ENCODE measurements at regions not wholly inside any gene's neighbourhood (a gene's known extent, or its start where the extent isn't known, plus 50 kb on each side); places are given as distances from the start of the nearest gene placed in this dataset.

DNA sequence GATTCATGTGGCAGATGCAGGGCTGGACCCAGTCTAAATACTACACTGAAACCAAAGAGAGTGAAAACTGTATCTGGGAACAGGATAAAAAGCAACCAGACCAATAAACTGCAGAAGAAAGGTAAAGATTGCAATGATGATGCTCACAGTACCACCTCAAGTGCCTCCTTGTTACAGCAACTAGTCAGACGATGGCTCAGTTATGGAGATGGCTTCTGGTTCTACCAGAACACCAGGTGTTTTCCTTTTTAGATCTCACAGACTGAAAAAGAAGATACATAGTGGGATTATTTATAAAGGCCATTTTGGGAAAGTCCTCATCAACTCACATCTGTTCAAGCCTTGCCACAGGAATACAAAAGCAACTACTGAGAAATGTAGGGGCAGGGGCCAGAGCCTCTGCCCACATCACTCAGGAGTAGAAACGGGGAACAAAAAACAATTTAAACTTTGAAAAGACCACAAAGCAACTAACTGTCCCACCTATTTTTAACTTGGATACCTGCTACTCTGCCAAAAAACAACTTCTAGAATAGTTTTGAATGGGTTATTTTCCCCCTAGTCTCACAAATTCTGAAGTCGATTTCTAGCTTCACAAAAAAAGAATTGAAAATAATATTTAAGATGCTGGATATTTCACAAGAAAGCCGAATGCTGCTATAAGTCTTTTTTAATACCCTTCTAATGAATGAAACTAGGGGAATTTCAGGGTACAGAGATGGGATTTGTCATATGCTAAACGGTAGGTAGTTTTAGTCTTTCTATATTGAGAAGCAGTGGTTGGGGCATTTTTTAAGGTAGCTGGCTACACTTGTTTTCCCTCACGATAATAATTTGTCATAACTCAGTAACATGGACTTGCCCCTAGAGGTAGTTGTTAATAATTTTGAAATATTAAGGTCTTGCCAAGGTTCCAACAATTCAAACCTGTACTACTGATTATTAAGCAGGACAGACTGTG, 197.2 kb upstream of the TMPO start:
- Mint-ChIP-seq H3K27ac (no peak overlapping the region), H3K4me3 (no peak overlapping the region), H3K9me3 (peaks cover 11% of the 10 kb centered on the region)

DNA sequence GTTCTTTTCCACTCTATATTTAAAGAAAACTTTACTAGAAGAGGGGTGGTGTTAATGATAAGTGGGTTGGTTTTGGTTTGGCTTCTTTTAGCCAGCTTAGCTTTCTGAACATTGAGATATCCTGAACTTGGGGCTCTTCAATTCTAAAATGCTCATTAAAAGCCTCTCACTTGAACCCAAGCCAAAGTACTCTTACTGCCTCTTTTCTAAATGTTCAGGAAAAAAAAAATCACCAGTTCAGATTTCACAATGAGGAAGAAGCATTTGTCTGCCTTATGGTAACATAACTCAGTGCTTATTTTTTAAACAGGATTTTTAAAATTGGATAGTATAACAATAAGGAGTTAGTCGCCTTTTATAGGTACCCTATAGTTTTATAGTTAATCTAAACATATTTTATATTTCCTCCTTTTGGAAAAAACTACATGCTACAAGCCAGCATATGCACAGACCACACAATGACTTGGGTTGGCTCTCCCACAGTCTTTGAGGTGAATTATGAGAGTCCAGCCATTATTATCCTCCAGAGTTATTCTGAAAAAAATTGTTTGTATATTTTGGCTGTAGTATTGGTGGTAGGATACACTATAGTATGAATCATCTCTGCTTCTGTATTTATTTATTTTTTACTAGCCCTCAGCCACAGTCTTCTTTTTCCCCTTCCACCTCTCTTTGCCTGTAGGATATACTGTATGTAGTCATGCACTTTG, 195.5 kb upstream of the TMPO start:
- Mint-ChIP-seq H3K36me3 (no peaks in the 10 kb centered on the region), H3K27me3 (peaks cover 8% of the 10 kb centered on the region), H3K27ac (no peak overlapping the region), H3K9me3 (peaks cover 10% of the 10 kb centered on the region), H3K4me3 (no peak overlapping the region), H3K4me1 (no peaks in the 10 kb centered on the region)
- ATAC-seq = no peak

More for the DNA sequence above, 197.2 kb upstream of the TMPO start:
- Mint-ChIP-seq H3K36me3 (no peaks in the 10 kb centered on the region), H3K4me1 (no peaks in the 10 kb centered on the region), H3K27me3 (no peaks in the 10 kb centered on the region)
- ATAC-seq = peak; percentile 41

DNA sequence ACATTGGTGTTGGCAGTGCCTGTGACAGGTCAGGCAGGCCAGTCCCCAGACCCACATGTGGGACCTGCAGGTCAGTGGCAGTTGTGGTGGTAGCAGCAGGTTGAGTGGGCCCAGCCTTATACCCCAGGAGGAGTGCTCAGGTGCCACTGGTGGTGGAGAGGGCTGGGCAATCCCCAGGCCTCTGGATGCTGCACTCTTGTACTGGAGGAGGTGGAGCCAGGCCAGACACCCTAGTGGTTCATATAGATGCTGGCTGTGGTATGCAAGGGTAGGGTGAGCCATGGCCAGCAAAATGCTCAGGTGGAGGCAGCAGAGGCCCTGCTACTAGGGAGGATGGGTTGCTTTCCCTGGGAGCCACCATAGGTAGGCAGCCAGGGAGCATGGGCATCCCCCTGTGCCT, 190.4 kb upstream of the TMPO start:
- Mint-ChIP-seq H3K4me3 (no peak overlapping the region), H3K36me3 (no peaks in the 10 kb centered on the region), H3K27me3 (peaks cover 8% of the 10 kb centered on the region), H3K4me1 (no peaks in the 10 kb centered on the region), H3K9me3 (peaks cover 6% of the 10 kb centered on the region), H3K27ac (no peak overlapping the region)
- peak; percentile 40 for ATAC-seq

DNA sequence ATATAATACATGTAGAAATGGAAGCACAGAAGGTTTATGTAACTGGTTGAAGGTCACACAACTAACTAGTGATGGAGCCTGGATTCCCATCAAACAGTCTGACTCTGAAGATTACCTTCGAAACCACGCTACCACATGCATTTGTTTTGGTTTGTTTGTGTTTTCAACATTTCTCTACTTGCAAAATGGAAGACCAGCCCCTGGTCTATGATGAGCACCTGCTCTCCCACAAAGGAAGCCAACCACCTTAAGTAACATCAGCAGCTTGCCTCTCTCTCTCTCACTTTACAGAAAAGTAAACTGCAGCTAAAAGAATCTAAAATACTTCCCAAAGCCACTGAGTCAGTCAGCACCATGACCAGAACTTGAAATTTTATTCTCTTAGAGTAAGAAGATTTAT, 186.9 kb upstream of the TMPO start:
- no peak for ATAC-seq

DNA sequence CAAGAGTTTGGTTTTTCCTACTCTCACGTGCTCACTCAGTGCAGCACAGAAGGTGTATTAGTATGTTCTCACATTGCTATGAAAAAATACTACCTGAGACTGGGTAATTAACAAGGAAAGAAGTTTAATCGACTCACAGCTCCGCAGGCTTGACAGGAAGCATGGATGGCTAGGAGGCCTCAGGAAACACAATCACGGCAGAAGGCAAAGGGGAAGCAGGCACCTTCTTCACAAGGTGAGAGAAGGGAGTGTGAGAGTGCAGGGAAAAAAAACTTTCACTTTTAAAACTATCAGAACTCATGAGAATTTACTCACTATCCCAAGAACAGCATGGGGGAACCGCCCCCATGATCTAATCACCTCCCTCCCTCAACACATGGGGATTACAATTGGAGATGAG, 185.8 kb upstream of the TMPO start:
- no peak overlapping the region for H3K4me3 Mint-ChIP-seq

More for the DNA sequence above, 186.9 kb upstream of the TMPO start:
- H3K9me3 Mint-ChIP-seq = peaks cover 3% of the 10 kb centered on the region
- H3K27me3 Mint-ChIP-seq = peaks cover 8% of the 10 kb centered on the region
- no peak overlapping the region for H3K4me3 Mint-ChIP-seq
- no peaks in the 10 kb centered on the region for H3K36me3 Mint-ChIP-seq
- H3K27ac Mint-ChIP-seq = no peak overlapping the region
- no peaks in the 10 kb centered on the region for H3K4me1 Mint-ChIP-seq

DNA sequence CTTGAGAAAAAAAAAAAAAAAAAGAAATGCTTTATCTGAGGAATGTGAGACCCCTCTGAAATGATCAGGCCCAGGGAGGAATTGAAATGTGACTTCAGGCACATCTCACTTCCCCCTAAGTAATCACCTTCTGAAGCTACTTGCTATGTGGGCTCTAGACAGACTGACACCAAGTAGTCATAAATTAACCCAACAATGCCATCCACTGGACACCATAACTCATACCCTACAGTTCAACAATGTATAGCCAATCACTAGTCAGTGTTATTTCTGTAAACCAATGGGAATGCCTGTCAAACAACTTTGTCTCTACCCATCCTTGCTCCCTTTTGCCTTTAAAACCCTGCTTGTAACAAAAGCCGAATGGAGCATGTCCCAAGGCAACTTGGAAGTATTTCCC, 182.7 kb upstream of the TMPO start:
- Mint-ChIP-seq H3K9me3 (no peaks in the 10 kb centered on the region), H3K4me3 (no peak overlapping the region)

More for the DNA sequence above, 185.8 kb upstream of the TMPO start:
- Mint-ChIP-seq H3K9me3 (no peaks in the 10 kb centered on the region), H3K27ac (no peak overlapping the region), H3K4me1 (no peaks in the 10 kb centered on the region), H3K27me3 (no peaks in the 10 kb centered on the region), H3K36me3 (no peaks in the 10 kb centered on the region)
- no peak for ATAC-seq

DNA sequence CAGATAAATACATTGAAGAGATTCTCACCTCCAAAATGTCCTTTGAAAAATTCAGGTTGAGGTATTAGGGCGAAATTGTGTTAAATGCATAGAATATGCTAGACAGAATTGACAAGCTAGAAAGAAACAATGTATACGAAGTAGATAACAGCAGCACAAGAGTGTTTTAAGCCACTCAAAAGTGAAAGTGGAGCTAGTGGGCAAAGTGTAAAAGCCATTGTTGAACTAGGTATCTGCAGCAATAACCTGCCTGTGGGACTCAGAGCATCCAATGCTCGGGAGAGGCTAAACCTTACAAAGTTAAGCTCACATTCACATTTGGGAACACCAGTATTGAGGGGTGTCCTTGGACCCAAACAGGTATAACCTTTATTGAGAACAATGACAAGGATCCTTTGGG, 180.6 kb upstream of the TMPO start:
- no peaks in the 10 kb centered on the region for H3K4me1 Mint-ChIP-seq
- H3K36me3 Mint-ChIP-seq = no peaks in the 10 kb centered on the region
- H3K9me3 Mint-ChIP-seq = no peaks in the 10 kb centered on the region
- no peak overlapping the region for H3K4me3 Mint-ChIP-seq
- no peak for ATAC-seq
- peaks cover 8% of the 10 kb centered on the region for H3K27me3 Mint-ChIP-seq
- H3K27ac Mint-ChIP-seq = no peak overlapping the region

More for the DNA sequence above, 182.7 kb upstream of the TMPO start:
- Mint-ChIP-seq H3K4me1 (no peaks in the 10 kb centered on the region), H3K27ac (no peak overlapping the region), H3K27me3 (peaks cover 8% of the 10 kb centered on the region), H3K36me3 (no peaks in the 10 kb centered on the region)
- ATAC-seq = no peak

DNA sequence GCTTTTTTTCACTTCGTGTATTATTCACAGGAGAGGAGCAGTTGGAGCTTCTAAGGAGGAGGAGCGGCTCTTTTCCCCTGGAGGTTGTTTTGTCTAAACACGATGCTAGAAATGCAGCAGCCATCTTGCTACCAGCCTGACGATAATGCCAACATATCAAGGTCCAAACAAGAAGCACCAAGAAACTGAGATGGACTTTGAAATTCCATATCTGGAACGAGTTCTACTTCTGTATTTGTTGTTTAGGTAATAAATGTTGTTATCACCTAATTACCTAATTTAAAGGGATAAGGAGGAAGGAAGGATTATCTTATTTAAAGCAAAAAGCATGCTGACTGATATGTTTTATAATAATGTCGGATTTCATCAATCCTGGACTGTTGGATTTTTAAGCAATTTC, 174.4 kb upstream of the TMPO start:
- Mint-ChIP-seq H3K36me3 (no peaks in the 10 kb centered on the region), H3K4me3 (no peak overlapping the region), H3K27ac (no peak overlapping the region), H3K4me1 (no peaks in the 10 kb centered on the region), H3K9me3 (no peaks in the 10 kb centered on the region), H3K27me3 (peaks cover 8% of the 10 kb centered on the region)
- ATAC-seq = no peak

DNA sequence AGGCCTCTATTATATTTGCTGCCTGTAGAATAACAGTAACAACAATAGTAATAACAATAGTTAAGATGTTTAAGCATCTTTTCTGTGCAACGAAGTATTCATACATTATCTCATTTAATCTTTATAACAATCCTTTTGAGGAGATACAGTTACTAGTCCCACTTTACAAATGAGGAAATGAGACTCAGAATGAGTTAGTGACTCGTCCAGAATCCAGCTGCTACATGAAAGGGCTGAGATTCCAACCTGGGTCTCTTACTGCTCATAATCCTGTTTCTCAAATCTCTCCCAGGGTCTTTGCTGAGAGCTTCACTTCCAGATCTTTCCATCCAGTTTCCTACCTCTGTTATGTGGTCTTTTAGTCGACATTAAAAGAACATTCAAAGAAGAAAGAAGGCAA, 173.7 kb upstream of the TMPO start:
- H3K4me1 Mint-ChIP-seq = no peaks in the 10 kb centered on the region
- no peak overlapping the region for H3K4me3 Mint-ChIP-seq
- no peak overlapping the region for H3K27ac Mint-ChIP-seq
- no peaks in the 10 kb centered on the region for H3K36me3 Mint-ChIP-seq
- no peak for ATAC-seq
- H3K9me3 Mint-ChIP-seq = no peaks in the 10 kb centered on the region
- H3K27me3 Mint-ChIP-seq = peaks cover 5% of the 10 kb centered on the region

DNA sequence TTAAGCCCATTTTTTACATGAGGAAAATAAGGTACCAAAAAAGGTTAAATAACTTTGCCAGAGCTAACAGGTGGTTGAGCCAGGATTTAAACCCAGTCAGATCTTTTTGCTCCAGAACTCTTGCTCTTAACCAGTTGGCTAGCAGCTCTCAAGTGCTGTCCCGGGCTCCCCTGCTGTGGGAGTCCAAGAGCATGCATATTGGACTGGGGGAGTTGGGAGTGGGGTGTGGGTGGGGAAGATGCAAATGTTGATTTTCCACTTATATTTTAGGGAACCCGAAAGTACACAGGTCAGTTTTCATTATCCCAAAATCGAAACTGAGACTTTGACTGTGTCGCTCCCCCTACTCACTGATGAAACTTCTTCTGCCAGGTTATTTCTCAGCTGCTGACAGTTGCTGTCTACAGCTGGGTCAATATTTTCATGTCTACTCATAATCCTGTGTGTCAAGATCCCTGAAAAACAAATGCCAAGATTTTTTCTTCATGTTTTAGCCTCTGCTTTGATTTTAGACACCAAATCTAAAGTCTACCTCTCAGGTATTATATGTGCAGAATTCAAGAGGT, 172.3 kb upstream of the TMPO start:
- H3K27ac Mint-ChIP-seq = no peak overlapping the region
- H3K27me3 Mint-ChIP-seq = no peaks in the 10 kb centered on the region
- ATAC-seq = no peak
- no peaks in the 10 kb centered on the region for H3K9me3 Mint-ChIP-seq
- no peaks in the 10 kb centered on the region for H3K36me3 Mint-ChIP-seq
- H3K4me3 Mint-ChIP-seq = no peak overlapping the region
- H3K4me1 Mint-ChIP-seq = no peaks in the 10 kb centered on the region

DNA sequence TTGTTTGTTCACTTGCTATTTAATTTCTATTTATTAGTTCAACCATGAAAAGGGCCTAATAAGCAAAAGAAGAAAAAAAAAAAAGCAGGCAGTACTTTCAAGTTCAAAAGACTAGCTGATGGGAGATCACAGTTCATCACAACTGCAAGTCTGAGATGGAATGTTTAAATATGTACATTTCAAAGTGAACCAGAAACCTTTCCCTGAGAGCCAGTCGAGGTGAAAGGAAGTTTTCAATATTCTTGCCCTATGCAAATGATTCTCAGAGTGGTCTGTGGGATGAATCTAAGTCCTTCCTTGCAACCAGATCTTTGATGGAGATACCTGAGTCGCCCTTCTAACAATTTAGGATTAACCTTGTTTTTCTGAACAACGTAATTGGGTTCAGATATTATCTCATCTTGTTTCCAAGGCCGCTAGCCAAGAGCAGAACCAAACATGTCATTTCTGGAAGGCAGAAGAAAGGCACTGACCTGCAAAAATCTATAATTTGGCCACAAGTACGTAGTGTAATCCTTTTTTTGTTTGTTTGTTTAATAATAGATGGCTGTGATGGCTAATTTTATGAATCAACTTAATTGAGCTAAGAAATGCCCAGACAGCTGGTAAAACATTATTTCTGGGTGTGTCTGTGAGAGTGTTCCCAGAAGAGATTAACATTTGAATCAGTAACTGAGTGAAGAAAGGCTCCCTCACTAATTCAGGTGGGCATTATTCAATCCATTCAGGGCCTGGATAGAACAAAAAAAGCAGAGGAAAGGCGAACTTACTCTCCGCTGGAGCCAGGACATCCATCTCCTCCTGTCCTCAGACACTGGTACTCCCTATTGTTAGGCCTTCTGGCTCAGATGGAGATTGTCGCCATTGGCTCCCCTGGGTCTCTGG, 171.1 kb upstream of the TMPO start:
- Mint-ChIP-seq H3K27me3 (peaks cover 1% of the 10 kb centered on the region), H3K9me3 (no peaks in the 10 kb centered on the region), H3K27ac (no peak overlapping the region), H3K4me1 (no peaks in the 10 kb centered on the region), H3K4me3 (no peak overlapping the region), H3K36me3 (no peaks in the 10 kb centered on the region)
- no peak for ATAC-seq

DNA sequence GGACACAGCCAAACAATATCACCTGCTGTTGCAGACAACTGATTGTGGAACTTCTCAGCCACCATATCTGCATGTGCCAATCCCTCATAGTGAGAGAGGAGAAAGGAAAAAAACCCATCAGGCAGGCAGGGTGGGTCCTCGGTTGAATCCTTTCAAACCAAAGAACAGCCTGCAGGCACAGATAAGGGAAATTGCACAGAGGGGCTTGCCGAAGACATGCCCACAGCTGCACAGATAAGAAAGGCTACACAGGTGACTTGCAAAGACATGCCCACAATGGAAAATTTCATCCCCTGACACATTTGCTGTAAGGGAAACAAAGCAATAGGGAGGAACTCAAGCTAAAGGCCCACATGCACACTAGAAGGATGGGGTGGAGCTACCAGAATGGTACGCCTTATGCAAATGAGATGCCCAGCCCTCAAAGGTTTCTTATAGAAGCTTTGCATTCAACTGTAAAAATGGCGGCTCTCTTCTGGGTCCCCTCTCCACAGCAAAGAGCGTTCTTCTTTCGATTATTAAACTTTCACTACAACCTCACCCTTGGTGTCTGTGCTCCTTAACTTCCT, 170.0 kb upstream of the TMPO start:
- Mint-ChIP-seq H3K4me1 (no peaks in the 10 kb centered on the region), H3K36me3 (no peaks in the 10 kb centered on the region), H3K27ac (no peak overlapping the region), H3K9me3 (no peaks in the 10 kb centered on the region), H3K4me3 (no peak overlapping the region), H3K27me3 (peaks cover 9% of the 10 kb centered on the region)
- ATAC-seq = no peak

DNA sequence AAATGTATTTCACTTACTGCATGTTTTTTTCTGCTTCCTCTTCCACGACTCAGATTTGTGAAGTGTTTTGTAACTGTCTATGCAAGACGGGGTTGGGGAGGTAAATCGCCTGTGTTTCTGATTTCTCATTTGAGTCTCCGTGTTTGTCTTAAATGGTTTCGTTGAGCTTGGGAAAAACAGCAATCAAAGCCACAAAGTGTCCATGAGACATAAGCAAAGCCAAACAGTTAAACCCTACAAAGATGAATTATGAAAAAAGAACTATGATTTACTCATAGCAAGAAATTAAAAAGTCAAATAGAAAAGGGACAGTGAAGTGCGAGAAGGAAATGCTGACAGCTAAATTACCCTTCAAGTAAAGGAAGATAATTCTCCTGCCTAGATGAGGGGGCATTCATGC, 164.3 kb upstream of the TMPO start:
- Mint-ChIP-seq H3K27ac (no peak overlapping the region), H3K4me3 (no peak overlapping the region), H3K36me3 (no peaks in the 10 kb centered on the region), H3K9me3 (no peaks in the 10 kb centered on the region), H3K27me3 (peaks cover 9% of the 10 kb centered on the region), H3K4me1 (no peaks in the 10 kb centered on the region)
- no peak for ATAC-seq

DNA sequence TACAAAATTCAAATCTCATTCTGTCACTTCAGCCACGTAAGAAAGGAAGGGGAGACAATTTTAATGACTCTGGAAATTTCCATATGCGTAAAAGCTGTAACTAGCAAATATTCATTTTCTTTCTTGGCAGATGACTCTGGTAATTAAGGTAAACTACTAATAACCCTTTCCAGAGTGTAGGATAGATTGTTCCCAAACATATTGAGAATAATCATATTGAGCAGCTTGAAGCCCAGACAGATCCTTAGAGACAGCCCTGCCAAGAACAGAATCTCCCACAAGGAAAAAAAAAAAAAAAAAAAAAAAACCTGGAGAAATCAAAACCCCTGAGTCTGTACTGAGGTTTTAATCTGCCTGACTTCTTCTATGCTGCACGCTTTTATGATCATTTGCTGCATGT, 163.6 kb upstream of the TMPO start:
- no peaks in the 10 kb centered on the region for H3K4me1 Mint-ChIP-seq
- no peak overlapping the region for H3K4me3 Mint-ChIP-seq
- no peaks in the 10 kb centered on the region for H3K36me3 Mint-ChIP-seq
- no peaks in the 10 kb centered on the region for H3K9me3 Mint-ChIP-seq
- peaks cover 9% of the 10 kb centered on the region for H3K27me3 Mint-ChIP-seq
- H3K27ac Mint-ChIP-seq = no peak overlapping the region
- no peak for ATAC-seq

Measured in stimulated activated memory B cell treated with anti-CD40 and anti-IgM and Interleukin-4, amounts not matched to agents 10 μg/mL and 1 μg/mL and 100 μg/mL, for 72 hours (primary cell).